Right renal pelvis (tissue), 4 donors: ENCODE measurements at regions not wholly inside any gene's neighbourhood (a gene's known extent, or its start where the extent isn't known, plus 50 kb on each side); places are given as distances from the start of the nearest gene placed in this dataset.
"Not testable (repeated sequence)": the region's sequence is repeated elsewhere in the genome, so short reads cannot be mapped to it uniquely, and the experiment has no call there.

Source experiments
- DNase-seq, 4 donors: peaks; one replicate each; pipeline ENCODE4 v3.0.0-alpha.2; 2013; ENCODE audit warnings: low read depth in 4 of 4, low spot score in 3 of 4, missing footprints in 1 of 4

DNA sequence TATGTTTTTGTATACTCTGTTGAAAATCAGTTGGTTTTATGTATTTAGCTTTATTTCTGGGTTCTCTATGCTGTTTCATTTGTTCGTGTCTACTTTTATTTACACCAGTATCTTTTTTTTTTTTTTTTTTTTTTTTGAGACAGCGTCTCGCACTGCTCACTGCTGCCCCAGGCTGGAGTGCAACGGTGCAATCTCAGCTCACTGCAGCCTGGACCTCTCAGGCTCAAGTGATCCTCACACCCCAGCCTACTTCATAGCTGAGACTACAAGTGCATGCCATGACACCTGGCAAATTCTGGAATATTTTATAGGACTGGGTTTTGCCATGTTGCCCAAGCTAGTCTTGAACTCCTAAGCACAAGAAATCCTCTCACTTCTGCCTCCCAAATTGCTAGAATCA lies 869.4 kb upstream of the CDH6 start:
- DNase-seq, result no peak

DNA sequence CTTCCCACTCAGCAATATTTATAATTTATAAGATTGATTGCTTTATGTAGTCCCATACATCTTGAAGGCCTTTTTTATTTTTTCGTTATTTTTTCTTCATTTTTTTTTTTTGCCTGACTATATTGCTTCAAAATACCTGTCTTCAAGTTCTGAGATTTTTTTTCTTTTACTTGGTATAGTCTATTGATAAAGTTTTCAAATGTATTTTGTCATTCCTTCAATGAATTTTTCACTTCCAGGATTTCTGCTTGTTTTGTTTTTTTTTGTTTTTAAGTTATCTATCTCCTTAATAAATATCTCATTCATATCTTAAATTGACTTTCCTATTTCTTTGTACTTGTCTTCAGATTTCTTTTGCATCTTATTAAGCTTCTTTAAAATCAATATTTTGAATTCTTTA lies 905.6 kb upstream of the CDH6 start:
- DNase-seq, result no peak

DNA sequence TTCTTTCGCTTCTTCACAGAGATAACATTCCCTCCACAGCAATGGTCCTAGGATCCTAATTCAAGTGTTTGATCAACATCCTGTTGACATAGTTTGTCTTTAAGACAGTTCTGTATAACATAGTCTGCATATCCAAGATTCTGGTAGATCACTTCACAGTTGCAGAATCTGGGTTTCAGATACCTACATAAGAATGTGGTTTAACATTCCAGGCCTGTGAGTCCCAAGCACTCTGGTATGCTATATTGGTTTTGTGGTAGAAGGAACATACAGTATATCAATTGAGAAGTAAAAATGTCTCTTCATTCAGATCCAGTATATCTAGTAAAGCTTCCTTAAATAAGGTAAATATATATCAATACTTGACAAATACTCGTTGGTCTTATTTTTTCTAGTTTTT lies 914.2 kb upstream of the CDH6 start:
- DNase-seq, result no peak

- no peak for DNase-seq
Measured at GRCh38 chr5:30267026-30267425, 926.5 kb upstream of the CDH6 start.

GRCh38 chr5:30239331-30240022 lies 954.0 kb upstream of the CDH6 start:
- DNase-seq, result no peak

GRCh38 chr5:30237189-30237588 lies 956.3 kb upstream of the CDH6 start:
- DNase-seq, result no peak

DNA sequence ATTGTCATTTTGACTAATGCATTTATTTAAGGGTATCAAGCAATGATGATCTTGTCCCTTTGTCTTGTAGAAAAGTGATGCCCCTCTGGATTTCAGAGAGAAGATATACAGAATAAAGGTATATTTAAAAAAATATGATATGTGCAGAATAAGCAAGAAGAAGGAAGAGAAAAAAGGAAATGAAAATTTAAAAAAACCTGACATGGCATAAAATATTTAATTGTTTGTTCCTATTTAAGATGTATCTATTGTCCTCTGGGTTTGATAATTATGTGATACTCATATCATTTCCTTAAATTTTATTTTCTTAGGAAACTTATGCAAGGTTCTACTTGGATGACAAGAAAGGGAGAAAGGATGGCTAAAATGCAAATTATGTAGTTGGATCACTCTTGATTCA lies 983.7 kb upstream of the CDH6 start:
- no peak for DNase-seq

DNA sequence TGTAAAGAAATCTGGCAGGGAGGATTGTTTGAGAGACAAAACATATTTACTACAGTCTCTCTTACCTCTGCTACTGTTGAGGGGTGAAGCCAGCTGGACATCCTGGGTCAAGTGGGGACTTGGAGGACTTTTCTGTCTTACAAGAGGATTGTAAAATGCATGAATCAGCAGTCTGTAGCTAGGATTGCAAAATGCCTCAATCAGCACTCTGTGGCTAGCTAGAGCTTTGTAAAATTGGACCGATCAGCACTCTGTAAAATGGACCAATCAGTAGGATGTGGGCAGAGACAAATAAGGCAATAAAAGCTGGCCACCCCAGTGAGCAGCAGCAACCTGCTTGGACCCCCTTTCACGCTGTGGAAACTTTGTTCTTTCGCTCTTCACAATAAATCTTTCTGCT lies 995.8 kb upstream of the CDH6 start:
- DNase-seq, result no peak

GRCh38 chr5:30195036-30195435 lies 998.5 kb upstream of the CDH6 start:
- DNase-seq, result no peak

DNA sequence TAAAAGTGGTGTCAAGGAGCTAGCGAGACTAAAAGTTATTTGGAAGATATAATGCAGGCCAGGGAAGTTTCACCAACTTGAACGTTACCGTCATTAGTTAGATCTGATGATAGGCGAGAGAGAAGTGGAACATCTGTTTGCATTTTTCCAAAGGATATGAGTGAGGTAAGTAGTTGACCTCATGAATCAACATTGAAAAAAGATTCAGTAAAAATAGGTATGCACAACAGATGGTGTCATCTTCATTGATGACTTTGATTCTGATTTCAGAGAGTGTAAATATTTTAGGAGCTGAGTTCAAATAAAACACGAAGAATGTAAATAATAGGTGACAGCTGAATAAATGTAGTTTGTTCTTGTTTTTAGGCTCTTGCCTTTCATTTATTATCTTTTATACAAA lies 998.9 kb upstream of the CDH6 start:
- DNase-seq, result no peak

DNA sequence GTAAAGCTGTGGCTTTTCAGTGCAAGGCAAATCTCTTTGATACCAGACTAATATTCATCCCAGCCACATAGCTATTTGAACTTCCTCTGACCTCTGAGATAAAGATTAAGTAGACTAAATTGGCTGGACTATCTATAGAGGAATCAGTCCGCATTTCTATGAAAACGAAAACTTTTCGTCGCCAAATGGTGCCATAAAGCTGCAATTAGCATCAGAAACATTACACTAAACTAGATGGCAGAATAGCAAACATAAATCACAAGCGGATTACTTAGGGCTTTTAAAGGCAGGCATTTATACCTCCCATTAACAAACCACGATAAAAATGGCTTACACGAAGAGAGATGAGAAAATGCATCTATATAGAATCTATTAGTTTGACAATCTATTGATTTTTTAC lies 1009.7 kb upstream of the CDH6 start:
- no peak for DNase-seq

GRCh38 chr5:30156156-30156555 lies 1037.3 kb upstream of the CDH6 start:
- no peak for DNase-seq

DNA sequence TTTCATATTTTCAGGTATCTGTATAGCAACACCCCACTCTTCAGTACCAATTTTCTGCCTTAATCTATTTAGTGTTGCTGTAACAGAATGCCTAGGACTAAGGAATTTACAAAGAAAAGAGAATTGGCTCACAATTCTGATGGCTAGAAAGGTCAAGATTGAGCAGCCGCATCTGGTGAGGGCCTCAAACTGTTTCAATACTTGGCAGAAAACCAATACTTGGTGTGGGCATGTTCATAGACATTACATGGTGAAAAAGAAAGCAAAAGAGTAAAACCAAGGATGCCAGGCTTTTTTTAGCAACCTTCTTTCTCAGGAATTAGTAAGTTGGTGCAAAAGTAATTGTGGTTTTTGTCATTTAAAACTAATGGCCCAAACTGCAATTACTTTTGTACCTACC lies 1041.1 kb upstream of the CDH6 start:
- no peak for DNase-seq

- DNase-seq, result no peak
Measured at GRCh38 chr5:30150231-30150630, 1043.3 kb upstream of the CDH6 start.

GRCh38 chr5:30149526-30149925 lies 1044.0 kb upstream of the CDH6 start:
- DNase-seq, result no peak

DNA sequence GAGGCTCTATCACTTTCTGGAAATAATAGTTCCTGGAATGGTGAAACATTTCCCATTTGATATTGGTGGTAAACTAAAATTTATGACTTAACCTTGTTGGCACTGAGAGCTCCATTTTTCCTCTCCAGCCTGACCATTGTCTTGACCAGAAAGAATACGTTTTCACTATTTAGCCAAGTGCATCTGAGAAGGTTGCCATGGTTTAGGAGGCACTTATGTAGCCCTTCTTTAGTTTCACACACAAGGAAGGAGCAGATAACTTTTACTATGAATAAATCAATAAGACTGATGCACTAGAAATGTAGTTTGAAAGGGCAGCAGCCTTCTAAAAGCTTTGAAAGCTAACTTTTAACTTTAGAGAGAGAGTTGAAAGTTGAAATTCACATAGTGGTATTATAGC lies 1045.5 kb upstream of the CDH6 start:
- DNase-seq, result no peak

- DNase-seq, result not testable (repeated sequence)
Measured at GRCh38 chr5:30144059-30144458, 1049.4 kb upstream of the CDH6 start.

GRCh38 chr5:30142432-30142831 lies 1051.1 kb upstream of the CDH6 start:
- DNase-seq, result no peak

- no peak for DNase-seq
Measured at GRCh38 chr5:30121043-30121442, 1072.4 kb upstream of the CDH6 start.

DNA sequence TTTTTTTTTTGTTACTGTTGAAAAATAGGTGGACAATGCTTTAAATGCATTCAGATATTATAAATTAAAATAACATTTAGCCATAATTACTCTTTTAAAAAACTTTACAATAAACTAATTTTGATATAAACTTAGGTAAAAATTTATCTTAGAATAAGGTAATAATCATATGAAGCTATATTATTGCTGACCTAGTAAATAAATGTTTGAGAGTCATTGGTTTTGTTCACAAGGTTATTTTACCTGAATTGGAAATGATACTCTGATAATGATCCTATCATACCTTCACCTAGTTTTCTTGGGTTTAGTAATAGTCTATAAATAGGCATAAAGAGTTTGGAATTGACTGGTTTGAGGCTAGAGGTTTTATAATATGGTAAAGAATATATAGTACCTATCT lies 1076.4 kb upstream of the CDH6 start:
- no peak for DNase-seq

- no peak for DNase-seq
Measured at GRCh38 chr5:30113542-30113941, 1079.9 kb upstream of the CDH6 start.

GRCh38 chr5:30112867-30113266 lies 1080.6 kb upstream of the CDH6 start:
- no peak for DNase-seq

DNA sequence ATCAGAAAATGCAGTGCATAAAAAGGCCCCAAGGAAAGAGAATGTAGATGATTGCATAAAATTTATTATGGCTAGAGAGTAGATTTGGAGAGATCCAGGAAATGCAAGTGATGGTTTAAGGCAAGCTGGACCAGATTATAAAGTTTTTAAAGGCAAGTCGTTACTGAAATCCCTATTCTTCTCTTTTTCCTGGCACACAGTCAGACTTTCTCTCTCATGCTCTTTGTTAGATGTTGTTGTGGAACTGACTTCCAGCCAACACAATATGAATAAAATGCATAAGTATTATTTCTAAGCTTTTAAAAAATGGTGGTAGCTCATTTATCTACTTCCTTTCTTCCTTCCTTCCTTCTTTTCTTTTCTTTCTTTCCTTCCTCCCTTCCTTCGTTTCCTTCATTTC lies 1085.4 kb upstream of the CDH6 start:
- DNase-seq, result no peak
